WTC11 (cell line): ENCODE measurements at regions not wholly inside any gene's neighbourhood (a gene's known extent, or its start where the extent isn't known, plus 50 kb on each side); places are given as distances from the start of the nearest gene placed in this dataset.
A peak's percentile ranks its signal among the peaks of the same experiment; 100 is the strongest.

Source experiments
- ATAC-seq: fragments of 200-7000 bp; cut with Tn5 transposase; 2 replicates; pipeline ENCODE4 v1.10.0; 2021; ENCODE audit warnings: mild to moderate bottlenecking, moderate library complexity
- CTCF ChIA-PET: fragments of 300-600 bp; sonication (Branson Sonifier 250); formaldehyde crosslinking; loops from one replicate; lab custom pipeline; 2021; ENCODE audit warnings: antibody characterized with exemption; lab: Charles Lee
- POLR2A ChIA-PET: fragments of 350-600 bp; sonication (Branson Sonifier 250); formaldehyde crosslinking; loops from one replicate; lab custom pipeline; 2021; ENCODE audit warnings: antibody characterized with exemption; lab: Charles Lee
- DNase-seq: peaks from one replicate; pipeline ENCODE4 v3.0.0; 2021; ENCODE audit warnings: low spot score
- H3K27ac Mint-ChIP-seq: 2 replicates; pipeline ENCODE4 v1.8.0; 2021; ENCODE audit warnings: mixed read lengths
- H3K27me3 Mint-ChIP-seq: 2 replicates; pipeline ENCODE4 v1.8.0; 2021; ENCODE audit warnings: low read depth, mild to moderate bottlenecking, moderate library complexity, mixed read lengths
- H3K36me3 Mint-ChIP-seq: 2 replicates; pipeline ENCODE4 v1.8.0; 2021; ENCODE audit warnings: mixed read lengths
- H3K4me1 Mint-ChIP-seq: 2 replicates; pipeline ENCODE4 v1.8.0; 2022; ENCODE audit warnings: mixed read lengths
- H3K4me3 Mint-ChIP-seq: 2 replicates; pipeline ENCODE4 v1.8.0; 2021; ENCODE audit warnings: mild to moderate bottlenecking, moderate library complexity, mixed read lengths
- H3K9me3 Mint-ChIP-seq: 2 replicates; pipeline ENCODE4 v1.8.0; 2021; ENCODE audit warnings: mixed read lengths
- CBFB ChIP-seq: sonication (generic); formaldehyde crosslinking; IDR thresholded peaks from 2 replicates; pipeline ENCODE4 v1.8.1; 2022; ENCODE audit warnings: mild to moderate bottlenecking, low read depth, missing genetic modification reagents
- CREB1 ChIP-seq: sonication (generic); formaldehyde crosslinking; IDR thresholded peaks from 2 replicates; pipeline ENCODE4 v1.8.0; 2023; ENCODE audit warnings: mild to moderate bottlenecking, missing genetic modification reagents
- ESRRA ChIP-seq: sonication (generic); formaldehyde crosslinking; IDR thresholded peaks from 2 replicates; pipeline ENCODE4 v1.8.1; 2022; ENCODE audit warnings: mild to moderate bottlenecking, missing genetic modification reagents, borderline replicate concordance
- GRHL2 ChIP-seq: fragments of 250-450 bp; sonication (Bioruptor Pico); IDR thresholded peaks from 2 replicates; pipeline ENCODE4 v1.8.0; 2022; ENCODE audit warnings: mild to moderate bottlenecking, moderate library complexity; ENCODE audit not compliant: insufficient replicate concordance, severe bottlenecking
- HMGA2 ChIP-seq: fragments of 250-450 bp; sonication (Bioruptor Pico); IDR thresholded peaks from 2 replicates; pipeline ENCODE4 v1.4.0; 2021; ENCODE audit warnings: mild to moderate bottlenecking, moderate library complexity
- KAT7 ChIP-seq: sonication (generic); formaldehyde crosslinking; IDR thresholded peaks from 2 replicates; pipeline ENCODE4 v1.8.1; 2023; ENCODE audit warnings: missing genetic modification reagents, mild to moderate bottlenecking, borderline replicate concordance
- NFATC4 ChIP-seq: fragments of 250-450 bp; sonication (Bioruptor Pico); IDR thresholded peaks from 2 replicates; pipeline ENCODE4 v1.9.0; 2021; ENCODE audit warnings: mild to moderate bottlenecking
- SP1 ChIP-seq: sonication (generic); formaldehyde crosslinking; conservative IDR thresholded peaks from 2 replicates; pipeline ENCODE4 v1.8.1; 2022; ENCODE audit warnings: missing genetic modification reagents
- TCF7 ChIP-seq: sonication (generic); formaldehyde crosslinking; IDR thresholded peaks from 2 replicates; pipeline ENCODE4 v1.8.0; 2022; ENCODE audit warnings: mild to moderate bottlenecking, low read depth, missing genetic modification reagents, moderate library complexity
- TEAD1 ChIP-seq: sonication (generic); formaldehyde crosslinking; IDR thresholded peaks from 2 replicates; pipeline ENCODE4 v1.8.0; 2022; ENCODE audit warnings: mild to moderate bottlenecking, missing genetic modification reagents
- ZBTB21 ChIP-seq: sonication (generic); formaldehyde crosslinking; IDR thresholded peaks from 2 replicates; pipeline ENCODE4 v1.8.1; 2023; ENCODE audit warnings: mild to moderate bottlenecking, missing genetic modification reagents, borderline replicate concordance
- ZNF219 ChIP-seq: sonication (generic); formaldehyde crosslinking; IDR thresholded peaks from 2 replicates; pipeline ENCODE4 v1.8.0; 2023; ENCODE audit warnings: missing genetic modification reagents, mild to moderate bottlenecking, borderline replicate concordance
- TF ChIP-seq, protein P1 (sequence below): sonication (generic); formaldehyde crosslinking; IDR thresholded peaks from 2 replicates; pipeline ENCODE4 v1.8.1; 2023; ENCODE audit warnings: mild to moderate bottlenecking, missing genetic modification reagents, moderate library complexity
- TF ChIP-seq, protein P2 (sequence below): sonication (generic); formaldehyde crosslinking; IDR thresholded peaks from 2 replicates; pipeline ENCODE4 v1.8.0; 2022; ENCODE audit warnings: mild to moderate bottlenecking, missing genetic modification reagents
- TF ChIP-seq, protein P3 (sequence below): sonication (generic); formaldehyde crosslinking; IDR thresholded peaks from 2 replicates; pipeline ENCODE4 v1.8.1; 2023; ENCODE audit warnings: mild to moderate bottlenecking, missing genetic modification reagents
- TF ChIP-seq, protein P4 (sequence below): fragments of 250-450 bp; sonication (Bioruptor Pico); IDR thresholded peaks from 2 replicates; pipeline ENCODE4 v1.8.0; 2021; ENCODE audit warnings: mild to moderate bottlenecking
- TF ChIP-seq, protein P5 (sequence below): sonication (generic); formaldehyde crosslinking; IDR thresholded peaks from 2 replicates; pipeline ENCODE4 v1.8.0; 2023; ENCODE audit warnings: missing genetic modification reagents
- TF ChIP-seq, protein P6 (sequence below): sonication (generic); formaldehyde crosslinking; IDR thresholded peaks from 2 replicates; pipeline ENCODE4 v1.8.0; 2023; ENCODE audit warnings: missing genetic modification reagents, mild to moderate bottlenecking, borderline replicate concordance
- TF ChIP-seq, protein P7 (sequence below): sonication (generic); formaldehyde crosslinking; IDR thresholded peaks from 2 replicates; pipeline ENCODE4 v1.8.0; 2022; ENCODE audit warnings: missing genetic modification reagents

DNA sequence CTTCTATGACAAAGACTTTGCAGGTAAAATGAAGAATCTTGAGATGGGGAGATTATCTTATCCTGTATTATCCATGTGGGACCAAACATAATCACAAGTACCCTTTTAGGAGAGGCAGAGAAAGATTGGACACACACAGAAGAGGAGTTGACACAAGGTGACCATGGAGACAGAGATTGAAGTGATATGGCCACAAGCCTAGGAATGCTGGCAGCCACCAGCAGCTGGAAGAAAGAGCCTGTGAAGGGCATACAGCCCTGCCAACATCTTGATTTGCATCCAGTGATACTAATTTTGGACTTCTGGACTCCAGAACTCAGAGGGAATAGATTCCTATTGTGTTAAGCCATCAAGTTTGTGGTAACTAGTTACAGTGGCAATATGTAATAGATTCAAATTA, 78.1 kb downstream of the RPS29 start:
- peaks cover 4% of the 10 kb centered on the region; the same call in 1 of the 2 replicates for H3K36me3 Mint-ChIP-seq
- POLR2A ChIA-PET: no interaction called here
- peaks cover 18% of the 10 kb centered on the region for H3K9me3 Mint-ChIP-seq
- peaks cover 9% of the 10 kb centered on the region for H3K4me1 Mint-ChIP-seq
- DNase-seq: no peak
- TF ChIP-seq CREB1 (CRISPR knock-in tag) (no peak), TCF7 (CRISPR knock-in tag) (no peak), ZNF219 (CRISPR knock-in tag) (no peak), ZBTB21 (no peak), HMGA2 (CRISPR knock-in tag) (no peak), SP1 (CRISPR knock-in tag) (no peak)
- TF ChIP-seq, protein P1, sequence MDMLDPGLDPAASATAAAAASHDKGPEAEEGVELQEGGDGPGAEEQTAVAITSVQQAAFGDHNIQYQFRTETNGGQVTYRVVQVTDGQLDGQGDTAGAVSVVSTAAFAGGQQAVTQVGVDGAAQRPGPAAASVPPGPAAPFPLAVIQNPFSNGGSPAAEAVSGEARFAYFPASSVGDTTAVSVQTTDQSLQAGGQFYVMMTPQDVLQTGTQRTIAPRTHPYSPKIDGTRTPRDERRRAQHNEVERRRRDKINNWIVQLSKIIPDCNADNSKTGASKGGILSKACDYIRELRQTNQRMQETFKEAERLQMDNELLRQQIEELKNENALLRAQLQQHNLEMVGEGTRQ (CRISPR knock-in tag): no peak
- TF ChIP-seq, all 79 proteins: peak for 0
- ATAC-seq: no peak
- Mint-ChIP-seq H3K27ac (no peak overlapping the region), H3K4me3 (no peak overlapping the region), H3K27me3 (peaks cover 16% of the 10 kb centered on the region)
- CTCF ChIA-PET: no interaction called here

DNA sequence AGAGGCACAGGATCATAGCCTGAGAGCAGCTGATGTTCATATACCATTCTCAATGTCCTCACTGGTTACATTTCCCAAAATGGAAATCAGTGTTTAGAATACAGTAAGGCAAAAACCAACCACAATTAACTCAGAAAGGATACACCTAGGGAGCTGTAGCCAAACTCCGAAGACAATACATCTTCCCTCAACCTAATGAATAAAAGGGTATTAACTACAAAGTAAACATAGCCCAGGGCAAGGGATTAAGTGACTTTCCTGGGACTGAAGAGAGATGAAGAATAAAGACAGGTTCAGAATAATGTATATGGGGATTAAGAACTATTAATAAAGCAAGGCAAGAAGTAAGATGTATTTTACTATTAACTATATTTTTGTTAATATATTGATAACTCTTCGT, 79.5 kb downstream of the RPS29 start:
- no peak for DNase-seq
- ChIA-PET CTCF (interaction anchor here (0.6 to 1.6 kb wide), 4 partner anchors 9 to 45 kb away, joined by 3 to 4 read pairs (median 4); no protein-coding TSS in a partner anchor), POLR2A (no interaction called here)
- H3K9me3 Mint-ChIP-seq: peaks cover 18% of the 10 kb centered on the region
- H3K27me3 Mint-ChIP-seq: peaks cover 16% of the 10 kb centered on the region
- peak; percentile 52; the same call in 1 of the 2 replicates for ATAC-seq
- H3K4me1 Mint-ChIP-seq: peaks cover 13% of the 10 kb centered on the region
- no peak overlapping the region for H3K4me3 Mint-ChIP-seq
- H3K36me3 Mint-ChIP-seq: peaks cover 4% of the 10 kb centered on the region; the same call in 1 of the 2 replicates
- no peak overlapping the region for H3K27ac Mint-ChIP-seq
- TF ChIP-seq TEAD1 (CRISPR knock-in tag): no peak
- TF ChIP-seq, protein P2, sequence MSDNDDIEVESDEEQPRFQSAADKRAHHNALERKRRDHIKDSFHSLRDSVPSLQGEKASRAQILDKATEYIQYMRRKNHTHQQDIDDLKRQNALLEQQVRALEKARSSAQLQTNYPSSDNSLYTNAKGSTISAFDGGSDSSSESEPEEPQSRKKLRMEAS (CRISPR knock-in tag): no peak
- no peak for TF ChIP-seq ESRRA (CRISPR knock-in tag)
- TF ChIP-seq, protein P3, sequence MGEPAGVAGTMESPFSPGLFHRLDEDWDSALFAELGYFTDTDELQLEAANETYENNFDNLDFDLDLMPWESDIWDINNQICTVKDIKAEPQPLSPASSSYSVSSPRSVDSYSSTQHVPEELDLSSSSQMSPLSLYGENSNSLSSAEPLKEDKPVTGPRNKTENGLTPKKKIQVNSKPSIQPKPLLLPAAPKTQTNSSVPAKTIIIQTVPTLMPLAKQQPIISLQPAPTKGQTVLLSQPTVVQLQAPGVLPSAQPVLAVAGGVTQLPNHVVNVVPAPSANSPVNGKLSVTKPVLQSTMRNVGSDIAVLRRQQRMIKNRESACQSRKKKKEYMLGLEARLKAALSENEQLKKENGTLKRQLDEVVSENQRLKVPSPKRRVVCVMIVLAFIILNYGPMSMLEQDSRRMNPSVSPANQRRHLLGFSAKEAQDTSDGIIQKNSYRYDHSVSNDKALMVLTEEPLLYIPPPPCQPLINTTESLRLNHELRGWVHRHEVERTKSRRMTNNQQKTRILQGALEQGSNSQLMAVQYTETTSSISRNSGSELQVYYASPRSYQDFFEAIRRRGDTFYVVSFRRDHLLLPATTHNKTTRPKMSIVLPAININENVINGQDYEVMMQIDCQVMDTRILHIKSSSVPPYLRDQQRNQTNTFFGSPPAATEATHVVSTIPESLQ (CRISPR knock-in tag): no peak
- TF ChIP-seq KAT7 (CRISPR knock-in tag): no peak
- TF ChIP-seq CBFB (CRISPR knock-in tag): no peak
- TF ChIP-seq, protein P4, sequence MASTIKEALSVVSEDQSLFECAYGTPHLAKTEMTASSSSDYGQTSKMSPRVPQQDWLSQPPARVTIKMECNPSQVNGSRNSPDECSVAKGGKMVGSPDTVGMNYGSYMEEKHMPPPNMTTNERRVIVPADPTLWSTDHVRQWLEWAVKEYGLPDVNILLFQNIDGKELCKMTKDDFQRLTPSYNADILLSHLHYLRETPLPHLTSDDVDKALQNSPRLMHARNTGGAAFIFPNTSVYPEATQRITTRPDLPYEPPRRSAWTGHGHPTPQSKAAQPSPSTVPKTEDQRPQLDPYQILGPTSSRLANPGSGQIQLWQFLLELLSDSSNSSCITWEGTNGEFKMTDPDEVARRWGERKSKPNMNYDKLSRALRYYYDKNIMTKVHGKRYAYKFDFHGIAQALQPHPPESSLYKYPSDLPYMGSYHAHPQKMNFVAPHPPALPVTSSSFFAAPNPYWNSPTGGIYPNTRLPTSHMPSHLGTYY (CRISPR knock-in tag): no peak
- TF ChIP-seq GRHL2: no peak
- TF ChIP-seq, protein P5, sequence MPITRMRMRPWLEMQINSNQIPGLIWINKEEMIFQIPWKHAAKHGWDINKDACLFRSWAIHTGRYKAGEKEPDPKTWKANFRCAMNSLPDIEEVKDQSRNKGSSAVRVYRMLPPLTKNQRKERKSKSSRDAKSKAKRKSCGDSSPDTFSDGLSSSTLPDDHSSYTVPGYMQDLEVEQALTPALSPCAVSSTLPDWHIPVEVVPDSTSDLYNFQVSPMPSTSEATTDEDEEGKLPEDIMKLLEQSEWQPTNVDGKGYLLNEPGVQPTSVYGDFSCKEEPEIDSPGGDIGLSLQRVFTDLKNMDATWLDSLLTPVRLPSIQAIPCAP: no peak
- no peak for TF ChIP-seq NFATC4 (CRISPR knock-in tag)
- TF ChIP-seq, protein P6, sequence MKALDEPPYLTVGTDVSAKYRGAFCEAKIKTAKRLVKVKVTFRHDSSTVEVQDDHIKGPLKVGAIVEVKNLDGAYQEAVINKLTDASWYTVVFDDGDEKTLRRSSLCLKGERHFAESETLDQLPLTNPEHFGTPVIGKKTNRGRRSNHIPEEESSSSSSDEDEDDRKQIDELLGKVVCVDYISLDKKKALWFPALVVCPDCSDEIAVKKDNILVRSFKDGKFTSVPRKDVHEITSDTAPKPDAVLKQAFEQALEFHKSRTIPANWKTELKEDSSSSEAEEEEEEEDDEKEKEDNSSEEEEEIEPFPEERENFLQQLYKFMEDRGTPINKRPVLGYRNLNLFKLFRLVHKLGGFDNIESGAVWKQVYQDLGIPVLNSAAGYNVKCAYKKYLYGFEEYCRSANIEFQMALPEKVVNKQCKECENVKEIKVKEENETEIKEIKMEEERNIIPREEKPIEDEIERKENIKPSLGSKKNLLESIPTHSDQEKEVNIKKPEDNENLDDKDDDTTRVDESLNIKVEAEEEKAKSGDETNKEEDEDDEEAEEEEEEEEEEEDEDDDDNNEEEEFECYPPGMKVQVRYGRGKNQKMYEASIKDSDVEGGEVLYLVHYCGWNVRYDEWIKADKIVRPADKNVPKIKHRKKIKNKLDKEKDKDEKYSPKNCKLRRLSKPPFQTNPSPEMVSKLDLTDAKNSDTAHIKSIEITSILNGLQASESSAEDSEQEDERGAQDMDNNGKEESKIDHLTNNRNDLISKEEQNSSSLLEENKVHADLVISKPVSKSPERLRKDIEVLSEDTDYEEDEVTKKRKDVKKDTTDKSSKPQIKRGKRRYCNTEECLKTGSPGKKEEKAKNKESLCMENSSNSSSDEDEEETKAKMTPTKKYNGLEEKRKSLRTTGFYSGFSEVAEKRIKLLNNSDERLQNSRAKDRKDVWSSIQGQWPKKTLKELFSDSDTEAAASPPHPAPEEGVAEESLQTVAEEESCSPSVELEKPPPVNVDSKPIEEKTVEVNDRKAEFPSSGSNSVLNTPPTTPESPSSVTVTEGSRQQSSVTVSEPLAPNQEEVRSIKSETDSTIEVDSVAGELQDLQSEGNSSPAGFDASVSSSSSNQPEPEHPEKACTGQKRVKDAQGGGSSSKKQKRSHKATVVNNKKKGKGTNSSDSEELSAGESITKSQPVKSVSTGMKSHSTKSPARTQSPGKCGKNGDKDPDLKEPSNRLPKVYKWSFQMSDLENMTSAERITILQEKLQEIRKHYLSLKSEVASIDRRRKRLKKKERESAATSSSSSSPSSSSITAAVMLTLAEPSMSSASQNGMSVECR (CRISPR knock-in tag): no peak
- TF ChIP-seq, protein P7, sequence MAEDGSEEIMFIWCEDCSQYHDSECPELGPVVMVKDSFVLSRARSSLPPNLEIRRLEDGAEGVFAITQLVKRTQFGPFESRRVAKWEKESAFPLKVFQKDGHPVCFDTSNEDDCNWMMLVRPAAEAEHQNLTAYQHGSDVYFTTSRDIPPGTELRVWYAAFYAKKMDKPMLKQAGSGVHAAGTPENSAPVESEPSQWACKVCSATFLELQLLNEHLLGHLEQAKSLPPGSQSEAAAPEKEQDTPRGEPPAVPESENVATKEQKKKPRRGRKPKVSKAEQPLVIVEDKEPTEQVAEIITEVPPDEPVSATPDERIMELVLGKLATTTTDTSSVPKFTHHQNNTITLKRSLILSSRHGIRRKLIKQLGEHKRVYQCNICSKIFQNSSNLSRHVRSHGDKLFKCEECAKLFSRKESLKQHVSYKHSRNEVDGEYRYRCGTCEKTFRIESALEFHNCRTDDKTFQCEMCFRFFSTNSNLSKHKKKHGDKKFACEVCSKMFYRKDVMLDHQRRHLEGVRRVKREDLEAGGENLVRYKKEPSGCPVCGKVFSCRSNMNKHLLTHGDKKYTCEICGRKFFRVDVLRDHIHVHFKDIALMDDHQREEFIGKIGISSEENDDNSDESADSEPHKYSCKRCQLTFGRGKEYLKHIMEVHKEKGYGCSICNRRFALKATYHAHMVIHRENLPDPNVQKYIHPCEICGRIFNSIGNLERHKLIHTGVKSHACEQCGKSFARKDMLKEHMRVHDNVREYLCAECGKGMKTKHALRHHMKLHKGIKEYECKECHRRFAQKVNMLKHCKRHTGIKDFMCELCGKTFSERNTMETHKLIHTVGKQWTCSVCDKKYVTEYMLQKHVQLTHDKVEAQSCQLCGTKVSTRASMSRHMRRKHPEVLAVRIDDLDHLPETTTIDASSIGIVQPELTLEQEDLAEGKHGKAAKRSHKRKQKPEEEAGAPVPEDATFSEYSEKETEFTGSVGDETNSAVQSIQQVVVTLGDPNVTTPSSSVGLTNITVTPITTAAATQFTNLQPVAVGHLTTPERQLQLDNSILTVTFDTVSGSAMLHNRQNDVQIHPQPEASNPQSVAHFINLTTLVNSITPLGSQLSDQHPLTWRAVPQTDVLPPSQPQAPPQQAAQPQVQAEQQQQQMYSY (CRISPR knock-in tag): no peak
